K562 (cell line): ENCODE measurements at regions not wholly inside any gene's neighbourhood (a gene's known extent, or its start where the extent isn't known, plus 50 kb on each side); places are given as distances from the start of the nearest gene placed in this dataset.

Experiments
- ATAC-seq: fragments of 200-7000 bp; cut with Tn5 transposase; 3 replicates; pipeline ENCODE4 v1.9.1; 2020; ENCODE audit warnings: moderate library complexity
- BruUV-seq: library from RNA; stranded (reverse); fragments of 400-500 nt; replicated peaks from 2 replicates; lab custom pipeline; 2021; lab: Mats Ljungman, UMichigan
- CTCF ChIA-PET: fragments of 300-600 bp; formaldehyde crosslinking; extraction: SDS; loops from one replicate; lab custom pipeline; 2021; ENCODE audit warnings: low intra/inter-chr PET ratio; lab: Yijun Ruan, JAX
- POLR2A ChIA-PET: fragments of 300-600, 350-650 bp; sonication (Branson Sonifier 250); formaldehyde crosslinking; extraction: SDS; loops from one replicate; lab custom pipeline; 2021; ENCODE audit warnings: antibody characterized with exemption, inconsistent platforms; lab: Yijun Ruan, JAX
- DNase-seq, 4 experiments: peaks; one replicate each; pipeline versions ENCODE4 v3.0.0 to v3.0.0-alpha.2; 2011 to 2018; ENCODE audit warnings: low spot score in 3 of 4, mixed read lengths in 3 of 4; ENCODE audit errors: extremely low read depth in 1 of 4
- FAIRE-seq: peaks from 2 replicates; lab custom pipeline; 2011; peaks lifted over from hg19 to GRCh38; lab: Jason Lieb, UNC
- H2AFZ ChIP-seq: 2 replicates; pipeline ENCODE4 v1.6.0; 2011; ENCODE audit warnings: low read depth, low read length, control low read depth, inconsistent platforms
- H3K27ac ChIP-seq: fragments of 200-600 bp; 3 replicates; pipeline ENCODE4 v1.8.0; 2011; ENCODE audit warnings: low read depth, mild to moderate bottlenecking, control low read depth, inconsistent platforms, low read length, moderate library complexity, mixed read lengths; ENCODE audit errors: extremely low read depth
- H3K27me3 ChIP-seq, 2 experiments: fragments of 300-600 bp in 1 of 2; 2 replicates in 1 of 2; 3 replicates in 1 of 2; pipeline versions ENCODE4 v1.6.0 to v1.8.0; 2011; ENCODE audit warnings: inconsistent platforms in 2 of 2, low read length in 2 of 2, mild to moderate bottlenecking in 1 of 2, mixed read lengths in 1 of 2, moderate library complexity in 1 of 2; ENCODE audit not compliant: control insufficient read depth in 2 of 2, insufficient read depth in 2 of 2
- H3K36me3 ChIP-seq: fragments of 300-600 bp; 3 replicates; pipeline ENCODE4 v1.8.0; 2011; ENCODE audit warnings: mild to moderate bottlenecking, low read length, inconsistent platforms; ENCODE audit not compliant: control insufficient read depth, insufficient read depth
- H3K4me1 ChIP-seq, 2 experiments: fragments of 200-600 bp in 1 of 2; replicated peaks in 1 of 2; 2 replicates in 1 of 2; 3 replicates in 1 of 2; pipeline versions ENCODE4 v1.5.1 to v1.8.0; 2011; ENCODE audit warnings: inconsistent platforms in 2 of 2, low read length in 2 of 2, mild to moderate bottlenecking in 1 of 2, mixed read lengths in 1 of 2, moderate library complexity in 1 of 2; ENCODE audit not compliant: control insufficient read depth in 2 of 2, insufficient read depth in 2 of 2
- H3K4me2 ChIP-seq: 2 replicates; pipeline ENCODE4 v1.6.1; 2011; ENCODE audit warnings: low read length, control low read depth, inconsistent platforms, mixed read lengths; ENCODE audit not compliant: insufficient read depth
- H3K4me3 ChIP-seq: fragments of 200-600 bp; sonication (generic), shearing (Covaris generic); 2 replicates; pipeline ENCODE4 v1.5.1; 2016; ENCODE audit warnings: control low read depth, inconsistent platforms
- H3K79me2 ChIP-seq: fragments of 200-600 bp; 3 replicates; pipeline ENCODE4 v1.8.0; 2011; ENCODE audit warnings: low read length, inconsistent platforms; ENCODE audit not compliant: control insufficient read depth, insufficient read depth
- H3K9ac ChIP-seq, 2 experiments: 2 replicates each; pipeline versions ENCODE4 v1.6.0 to v1.6.1; 2011; ENCODE audit warnings: low read depth in 2 of 2, low read length in 2 of 2, control low read depth in 1 of 2, inconsistent platforms in 1 of 2, mild to moderate bottlenecking in 1 of 2, mixed read lengths in 1 of 2; ENCODE audit not compliant: insufficient read depth in 1 of 2
- H3K9me1 ChIP-seq: one replicate; pipeline ENCODE4 v1.6.0; 2011; ENCODE audit warnings: inconsistent platforms, mild to moderate bottlenecking, low read length, moderate library complexity; ENCODE audit not compliant: control insufficient read depth, insufficient read depth
- H3K9me3 ChIP-seq: replicated peaks from 2 replicates; pipeline ENCODE4 v1.5.1; 2011; ENCODE audit warnings: low read depth, low read length, inconsistent platforms; ENCODE audit not compliant: control insufficient read depth, insufficient read depth
- H4K20me1 ChIP-seq: replicated peaks from 2 replicates; pipeline ENCODE4 v1.6.1; 2011; ENCODE audit warnings: low read length, inconsistent platforms, mixed read lengths; ENCODE audit not compliant: control insufficient read depth, insufficient read depth
- CBFB ChIP-seq: sonication (generic); formaldehyde crosslinking; IDR thresholded peaks from 2 replicates; pipeline ENCODE4 v1.4.0; 2020; ENCODE audit warnings: mild to moderate bottlenecking, missing genetic modification reagents
- CGGBP1 ChIP-seq: fragments of 250-450 bp; sonication (Bioruptor Pico); IDR thresholded peaks from 2 replicates; pipeline ENCODE4 v1.9.0; 2021; ENCODE audit warnings: mild to moderate bottlenecking
- GMEB1 ChIP-seq: fragments of 250-450 bp; sonication (Bioruptor Pico); IDR thresholded peaks from 2 replicates; pipeline ENCODE4 v1.4.0; 2020; ENCODE audit warnings: mild to moderate bottlenecking
- HNRNPLL ChIP-seq: fragments of 200-400 bp; formaldehyde crosslinking; IDR thresholded peaks from 2 replicates; pipeline ENCODE4 v1.6.1; 2017; ENCODE audit warnings: low read length, low read depth, mild to moderate bottlenecking; ENCODE audit not compliant: poor library complexity, severe bottlenecking
- NCOA2 ChIP-seq, 2 experiments: fragments of 450-650 bp; IDR thresholded peaks; 2 replicates each; pipeline ENCODE4 v1.6.1; 2018; ENCODE audit warnings: mild to moderate bottlenecking in 2 of 2, moderate library complexity in 1 of 2; ENCODE audit not compliant: partially characterized antibody in 2 of 2
- NR1H2 ChIP-seq: sonication (generic); formaldehyde crosslinking; IDR thresholded peaks from 2 replicates; pipeline ENCODE4 v1.4.0; 2020; ENCODE audit warnings: mild to moderate bottlenecking, missing genetic modification reagents
- NR2F6 ChIP-seq: fragments of 450-650 bp; formaldehyde crosslinking; IDR thresholded peaks from 2 replicates; pipeline ENCODE4 v1.4.0; 2020; ENCODE audit warnings: mild to moderate bottlenecking
- RBM34 ChIP-seq: fragments of 200-400 bp; formaldehyde crosslinking; IDR thresholded peaks from 2 replicates; pipeline ENCODE4 v1.6.1; 2018; ENCODE audit warnings: low read length, borderline replicate concordance; ENCODE audit not compliant: insufficient read depth
- SAFB ChIP-seq: fragments of 200-400 bp; formaldehyde crosslinking; IDR thresholded peaks from 2 replicates; pipeline ENCODE4 v1.6.1; 2017; ENCODE audit warnings: low read depth, low read length, borderline replicate concordance
- SRSF3 ChIP-seq: fragments of 200-400 bp; formaldehyde crosslinking; IDR thresholded peaks from 2 replicates; pipeline ENCODE4 v1.6.1; 2016; ENCODE audit warnings: mild to moderate bottlenecking, low read length, moderate library complexity; ENCODE audit not compliant: insufficient read depth
- TGIF2 ChIP-seq: sonication (generic); formaldehyde crosslinking; IDR thresholded peaks from 2 replicates; pipeline ENCODE4 v1.8.1; 2022; ENCODE audit warnings: mild to moderate bottlenecking, missing genetic modification reagents, moderate library complexity
- ZFX ChIP-seq: sonication (generic); formaldehyde crosslinking; IDR thresholded peaks from 2 replicates; pipeline ENCODE4 v1.8.0; 2022; ENCODE audit warnings: mild to moderate bottlenecking, missing genetic modification reagents, moderate library complexity
- ZNF699 ChIP-seq: fragments of 250-450 bp; sonication (Bioruptor Pico); IDR thresholded peaks from 2 replicates; pipeline ENCODE4 v1.8.0; 2021; ENCODE audit warnings: mild to moderate bottlenecking, moderate library complexity; ENCODE audit not compliant: insufficient replicate concordance
- ZSCAN29 ChIP-seq: fragments of 450-650 bp; IDR thresholded peaks from 2 replicates; pipeline ENCODE4 v1.6.1; 2017
- WGBS: fragments of 100-300 bp; shearing (Covaris generic); methylation state at CpG from one replicate; pipeline ENCODE4 v1.1.6; 2016; ENCODE audit warnings: low coverage, mixed read lengths; ENCODE audit not compliant: insufficient coverage; ENCODE audit errors: missing lambda C conversion rate; 5-methylcytosine and 5-hydroxymethylcytosine counted together
- in situ Hi-C: fragments of 300-500 bp; cut with MboI; formaldehyde crosslinking; loops from 4 replicates; pipeline ENCODE4 v1.15.0; 2018; ENCODE audit warnings: inconsistent platforms, mixed read lengths
- intact Hi-C: fragments of 100-400 bp; cut with micrococcal nuclease; formaldehyde crosslinking; loops from 2 replicates; pipeline ENCODE4 v1.14.2; 2022

- DNase-seq = no peak
- intact Hi-C loops (no loop called here), in situ Hi-C loops (no loop called here)
- POLR2A ChIA-PET = no interaction called here
- H3K4me1 ChIP-seq = peaks cover 0 to 4% of the 10 kb centered on the region in 2 experiments; a peak in 1 of 5 replicates
- no peak overlapping the region for H2AFZ ChIP-seq
- CTCF ChIA-PET = no interaction called here
- no peaks in the 10 kb centered on the region for H3K9me1 ChIP-seq
- WGBS = 1% methylated on average over 21 of the region's 22 CpGs
- no peak for ATAC-seq
- no peak overlapping the region for H3K4me3 ChIP-seq
- FAIRE-seq = no peak
- no TSS peak for BruUV-seq
- no peaks in the 10 kb centered on the region for H4K20me1 ChIP-seq
- H3K4me2 ChIP-seq = no peak overlapping the region
- no peaks in the 10 kb centered on the region for H3K36me3 ChIP-seq
- H3K27me3 ChIP-seq = peaks cover 0 to 2% of the 10 kb centered on the region in 2 experiments; a peak in 2 of 5 replicates
- H3K9ac ChIP-seq = no peak overlapping the region
- TF ChIP-seq ZSCAN29 (no peak), ZFX (no peak), RBM34 (no peak), NR1H2 (CRISPR knock-in tag) (no peak), TGIF2 (CRISPR knock-in tag) (no peak), ZNF699 (CRISPR knock-in tag) (no peak), NR2F6 (CRISPR knock-in tag) (no peak), CBFB (CRISPR knock-in tag) (no peak), NCOA2 (IDR thresholded peaks at IDR 0.05; ENCODE audit: partially characterized antibody in 2 of 2) (no peak), SAFB (no peak), GMEB1 (CRISPR knock-in tag) (no peak), HNRNPLL (no peak), CGGBP1 (CRISPR knock-in tag) (no peak), SRSF3 (no peak)
- no peaks in the 10 kb centered on the region for H3K79me2 ChIP-seq
- no peaks in the 10 kb centered on the region for H3K9me3 ChIP-seq
- no peak overlapping the region for H3K27ac ChIP-seq
Observed at GRCh38 chr1:166343276-166343675, 176.5 kb upstream of the FAM78B start.
